A549 (cell line): ENCODE measurements at regions not wholly inside any gene's neighbourhood (a gene's known extent, or its start where the extent isn't known, plus 50 kb on each side); places are given as distances from the start of the nearest gene placed in this dataset.

Source experiments
- ATAC-seq, 2 experiments: fragments of 200-7000 bp in 1 of 2; fragments of >200 bp in 1 of 2; cut with Nextera tagmentation in 1 of 2; cut with Tn5 transposase in 1 of 2; 3 replicates each; pipeline versions ENCODE4 v1.8.0 to v1.9.1; 2018 to 2020; ENCODE audit warnings: mild to moderate bottlenecking in 1 of 2, moderate library complexity in 1 of 2
- CTCF ChIA-PET: fragments of 300-600 bp; sonication (Branson Sonifier 250); formaldehyde crosslinking; extraction: SDS; loops from one replicate; lab custom pipeline; 2021; ENCODE audit warnings: antibody characterized with exemption, inconsistent platforms; lab: Yijun Ruan, JAX
- POLR2A ChIA-PET: fragments of 350-600 bp; formaldehyde crosslinking; extraction: SDS; loops from one replicate; lab custom pipeline; 2021; ENCODE audit warnings: antibody characterized with exemption, inconsistent platforms; lab: Yijun Ruan, JAX
- DNase-seq, 2 experiments: peaks; one replicate each; pipeline versions ENCODE4 v3.0.0 to v3.0.0-alpha.2; 2011 to 2016; ENCODE audit warnings: low read depth in 1 of 2, low spot score in 1 of 2
- FAIRE-seq: peaks from 2 replicates; lab custom pipeline; 2011; peaks lifted over from hg19 to GRCh38; lab: Jason Lieb, UNC
- H3K27ac ChIP-seq, 2 experiments: fragments of >200 bp; sonication (Bioruptor Twin); formaldehyde crosslinking; 3 replicates each; pipeline ENCODE4 v1.5.1; 2016 to 2017
- H3K4me1 ChIP-seq: fragments of >200 bp; sonication (Bioruptor Twin); formaldehyde crosslinking; 3 replicates; pipeline ENCODE4 v1.6.1; 2016
- H3K4me2 ChIP-seq: fragments of >200 bp; sonication (Bioruptor Twin); formaldehyde crosslinking; 3 replicates; pipeline ENCODE4 v1.6.1; 2016
- H3K4me3 ChIP-seq: fragments of >200 bp; sonication (Bioruptor Twin); formaldehyde crosslinking; 3 replicates; pipeline ENCODE4 v1.5.1; 2016
- H3K9me3 ChIP-seq: fragments of >200 bp; sonication (Bioruptor Twin); formaldehyde crosslinking; 3 replicates; pipeline ENCODE4 v1.6.1; 2016
- CBX2 ChIP-seq: fragments of 200-600 bp; sonication (generic); IDR thresholded peaks from 2 replicates; pipeline ENCODE4 v1.6.1; 2016; ENCODE audit warnings: low read depth, mild to moderate bottlenecking, borderline replicate concordance
- CBX8 ChIP-seq: fragments of 200-600 bp; sonication (generic); IDR thresholded peaks from 2 replicates; pipeline ENCODE4 v1.6.1; 2016
- CEBPB ChIP-seq, 2 experiments: fragments of >200 bp in 1 of 2; sonication (Bioruptor Twin) in 1 of 2; formaldehyde crosslinking in 1 of 2; IDR thresholded peaks; 2 replicates each; pipeline ENCODE4 v1.6.1; 2012 to 2016
- EHF ChIP-seq: fragments of 250-450 bp; sonication (Bioruptor Pico); IDR thresholded peaks from 2 replicates; pipeline ENCODE4 v1.5.0; 2020; ENCODE audit warnings: mild to moderate bottlenecking
- ESRRA ChIP-seq: fragments of 150-350 bp; IDR thresholded peaks from 2 replicates; pipeline ENCODE4 v1.6.1; 2014; ENCODE audit warnings: mild to moderate bottlenecking, low read length, borderline replicate concordance
- FOSB ChIP-seq: fragments of 250-450 bp; sonication (Bioruptor Pico); IDR thresholded peaks from 2 replicates; pipeline ENCODE4 v1.5.0; 2020; ENCODE audit warnings: mild to moderate bottlenecking, moderate library complexity
- FOXS1 ChIP-seq: fragments of 250-450 bp; sonication (Bioruptor Pico); IDR thresholded peaks from 2 replicates; pipeline ENCODE4 v1.5.0; 2020; ENCODE audit warnings: mild to moderate bottlenecking, moderate library complexity
- GATA3 ChIP-seq: IDR thresholded peaks from 2 replicates; pipeline ENCODE4 v1.6.1; 2012; ENCODE audit warnings: borderline replicate concordance
- HOXB5 ChIP-seq: fragments of 250-450 bp; sonication (Bioruptor Pico); IDR thresholded peaks from 2 replicates; pipeline ENCODE4 v1.5.0; 2020; ENCODE audit warnings: mild to moderate bottlenecking, moderate library complexity
- JUN ChIP-seq, 2 experiments: fragments of >200 bp; sonication (Bioruptor Twin); formaldehyde crosslinking; IDR thresholded peaks; 2 replicates in 1 of 2; 3 replicates in 1 of 2; pipeline ENCODE4 v1.6.1; 2016 to 2017
- KDM5A ChIP-seq: fragments of 200-600 bp; sonication (generic); IDR thresholded peaks from 2 replicates; pipeline ENCODE4 v1.6.1; 2016; ENCODE audit warnings: antibody characterized with exemption, mild to moderate bottlenecking
- NPAS2 ChIP-seq: fragments of 250-450 bp; sonication (Bioruptor Pico); IDR thresholded peaks from 2 replicates; pipeline ENCODE4 v1.8.0; 2022; ENCODE audit warnings: mild to moderate bottlenecking, moderate library complexity, borderline replicate concordance
- PHF8 ChIP-seq: fragments of 200-600 bp; sonication (generic); IDR thresholded peaks from 2 replicates; pipeline ENCODE4 v1.6.1; 2016; ENCODE audit warnings: low read depth, mild to moderate bottlenecking, antibody characterized with exemption, moderate library complexity, borderline replicate concordance
- POLR2AphosphoS2 ChIP-seq: conservative IDR thresholded peaks from 2 replicates; pipeline ENCODE4 v1.6.1; 2012; ENCODE audit warnings: low read length, improper control_type of control experiment, inconsistent platforms
- ZFP36 ChIP-seq: fragments of 450-650 bp; IDR thresholded peaks from 2 replicates; pipeline ENCODE4 v1.6.1; 2014; ENCODE audit warnings: borderline replicate concordance; ENCODE audit not compliant: partially characterized antibody
- ZNF302 ChIP-seq: fragments of 250-450 bp; sonication (Bioruptor Pico); IDR thresholded peaks from 2 replicates; pipeline ENCODE4 v1.9.0; 2021; ENCODE audit warnings: inconsistent platforms, mild to moderate bottlenecking, moderate library complexity
- ZSCAN20 ChIP-seq: fragments of 250-450 bp; sonication (Bioruptor Pico); IDR thresholded peaks from 2 replicates; pipeline ENCODE4 v1.8.0; 2022; ENCODE audit warnings: mild to moderate bottlenecking, moderate library complexity
- WGBS: methylation state at CpG from one replicate; pipeline ENCODE4 v1.1.6; 2017; ENCODE audit errors: missing lambda C conversion rate; 5-methylcytosine and 5-hydroxymethylcytosine counted together
- TF ChIP-seq, protein P1 (sequence below): fragments of >200 bp; sonication (Bioruptor Twin); formaldehyde crosslinking; IDR thresholded peaks from 2 replicates; pipeline ENCODE4 v1.6.1; 2016
- TF ChIP-seq, protein P2 (sequence below): fragments of >200 bp; sonication (Bioruptor Twin); formaldehyde crosslinking; IDR thresholded peaks from 3 replicates; pipeline ENCODE4 v1.6.1; 2016
- TF ChIP-seq, protein P3 (sequence below): fragments of 250-450 bp; sonication (Bioruptor Pico); IDR thresholded peaks from 2 replicates; pipeline ENCODE4 v1.5.0; 2021; ENCODE audit warnings: mild to moderate bottlenecking, moderate library complexity, borderline replicate concordance
- TF ChIP-seq, protein P4 (sequence below): fragments of 250-450 bp; sonication (Bioruptor Pico); IDR thresholded peaks from 2 replicates; pipeline ENCODE4 v1.5.0; 2020; ENCODE audit warnings: low read depth, mild to moderate bottlenecking, moderate library complexity
- TF ChIP-seq, protein P5 (sequence below): IDR thresholded peaks from 2 replicates; pipeline ENCODE4 v1.6.1; 2012; ENCODE audit warnings: low read depth, borderline replicate concordance

DNA sequence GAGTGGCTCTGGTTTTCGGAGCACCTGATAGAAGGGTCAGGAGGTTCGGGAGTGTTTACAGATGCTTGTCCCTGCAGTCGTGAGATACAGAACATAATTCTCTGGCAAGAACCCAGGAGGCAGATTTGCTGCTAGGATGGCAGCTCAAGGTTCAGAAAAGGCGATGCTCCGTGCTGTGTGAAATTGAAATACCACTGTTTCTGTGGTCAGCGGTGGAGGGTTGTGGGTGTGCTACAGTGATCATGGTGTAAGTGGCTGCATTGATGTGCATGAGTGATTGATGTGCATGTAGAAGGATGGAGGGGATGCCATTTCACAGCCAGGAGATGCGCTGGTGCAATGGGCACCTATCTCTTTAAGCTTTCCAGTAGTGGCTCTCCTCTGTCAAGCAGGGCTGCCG is 322.1 kb downstream of the GALR1 start:
- Histone ChIP-seq H3K4me2 (no peak overlapping the region), H3K4me1 (no peaks in the 10 kb centered on the region), H3K4me3 (no peak overlapping the region), H3K9me3 (no peaks in the 10 kb centered on the region), H3K27ac (no peak overlapping the region)
- ChIA-PET POLR2A (no interaction called here), CTCF (no interaction called here)
- DNase-seq (no peak), ATAC-seq (no peak), FAIRE-seq (no peak)
- TF ChIP-seq ZFP36: no peak
- no peak for TF ChIP-seq NPAS2
- TF ChIP-seq ZSCAN20 (CRISPR knock-in tag): no peak
- TF ChIP-seq, protein P1, sequence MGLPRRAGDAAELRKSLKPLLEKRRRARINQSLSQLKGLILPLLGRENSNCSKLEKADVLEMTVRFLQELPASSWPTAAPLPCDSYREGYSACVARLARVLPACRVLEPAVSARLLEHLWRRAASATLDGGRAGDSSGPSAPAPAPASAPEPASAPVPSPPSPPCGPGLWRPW: no peak
- TF ChIP-seq CBX2: no peak
- TF ChIP-seq POLR2AphosphoS2: no peak
- TF ChIP-seq CBX8: no peak
- no peak for TF ChIP-seq GATA3
- TF ChIP-seq, protein P2, sequence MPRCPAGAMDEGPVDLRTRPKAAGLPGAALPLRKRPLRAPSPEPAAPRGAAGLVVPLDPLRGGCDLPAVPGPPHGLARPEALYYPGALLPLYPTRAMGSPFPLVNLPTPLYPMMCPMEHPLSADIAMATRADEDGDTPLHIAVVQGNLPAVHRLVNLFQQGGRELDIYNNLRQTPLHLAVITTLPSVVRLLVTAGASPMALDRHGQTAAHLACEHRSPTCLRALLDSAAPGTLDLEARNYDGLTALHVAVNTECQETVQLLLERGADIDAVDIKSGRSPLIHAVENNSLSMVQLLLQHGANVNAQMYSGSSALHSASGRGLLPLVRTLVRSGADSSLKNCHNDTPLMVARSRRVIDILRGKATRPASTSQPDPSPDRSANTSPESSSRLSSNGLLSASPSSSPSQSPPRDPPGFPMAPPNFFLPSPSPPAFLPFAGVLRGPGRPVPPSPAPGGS: no peak
- WGBS: 27% methylated on average over 7 of the region's 8 CpGs

DNA sequence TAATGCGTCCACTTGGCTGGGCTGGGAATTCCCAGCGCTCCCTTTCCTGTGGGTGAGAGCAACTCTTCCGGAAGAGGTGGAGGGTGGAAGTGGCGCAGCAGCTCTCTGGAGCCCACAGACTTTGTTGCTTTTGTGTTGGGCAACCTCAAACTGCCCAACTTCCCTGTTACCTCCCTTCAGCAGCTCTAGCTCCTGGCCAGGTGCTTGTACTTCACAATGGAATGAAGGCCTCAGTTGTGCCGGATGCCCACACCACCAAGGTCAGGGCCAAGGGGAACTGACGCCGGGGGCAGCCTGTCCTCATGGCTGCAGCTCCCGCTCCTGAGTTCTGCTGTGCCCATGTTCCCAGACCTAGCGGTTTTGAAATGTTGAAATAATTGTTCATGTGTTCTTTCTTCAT is 322.9 kb downstream of the GALR1 start:
- ATAC-seq: no peak
- ChIA-PET CTCF (interaction anchor here (0.7 kb wide), 1 partner anchor 63 kb away, joined by 3 read pairs; no protein-coding TSS in a partner anchor), POLR2A (no interaction called here)
- TF ChIP-seq FOXS1 (CRISPR knock-in tag): no peak
- Histone ChIP-seq H3K4me2 (no peak overlapping the region), H3K9me3 (no peaks in the 10 kb centered on the region), H3K4me3 (no peak overlapping the region), H3K27ac (no peak overlapping the region), H3K4me1 (no peaks in the 10 kb centered on the region)
- FAIRE-seq: no peak
- no peak for DNase-seq
- 4% methylated on average over 8 of the region's 9 CpGs for WGBS

DNA sequence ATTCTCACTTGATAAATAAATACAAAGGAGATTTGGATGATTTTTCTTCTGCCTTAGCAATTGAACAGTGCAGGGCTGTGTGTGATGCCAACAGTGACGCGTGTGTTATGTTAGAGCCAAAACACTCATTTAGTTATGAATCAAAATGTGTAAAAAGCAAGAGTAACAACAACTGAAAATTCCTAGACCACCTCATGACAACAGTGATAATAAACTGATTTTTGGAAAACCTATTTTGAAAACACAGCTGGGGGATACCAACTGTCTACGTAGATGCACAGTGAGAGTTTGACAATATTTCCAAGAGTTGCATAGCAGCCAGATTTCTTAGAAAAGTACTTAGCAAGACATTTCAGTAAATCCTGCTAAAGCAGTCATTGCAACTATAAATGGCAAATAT is 323.9 kb downstream of the GALR1 start:
- no peaks in the 10 kb centered on the region for H3K9me3 ChIP-seq
- ChIA-PET POLR2A (no interaction called here), CTCF (no interaction called here)
- H3K4me1 ChIP-seq: no peaks in the 10 kb centered on the region
- H3K4me3 ChIP-seq: no peak overlapping the region
- no peak for ATAC-seq
- H3K27ac ChIP-seq: no peak overlapping the region
- TF ChIP-seq, protein P3, sequence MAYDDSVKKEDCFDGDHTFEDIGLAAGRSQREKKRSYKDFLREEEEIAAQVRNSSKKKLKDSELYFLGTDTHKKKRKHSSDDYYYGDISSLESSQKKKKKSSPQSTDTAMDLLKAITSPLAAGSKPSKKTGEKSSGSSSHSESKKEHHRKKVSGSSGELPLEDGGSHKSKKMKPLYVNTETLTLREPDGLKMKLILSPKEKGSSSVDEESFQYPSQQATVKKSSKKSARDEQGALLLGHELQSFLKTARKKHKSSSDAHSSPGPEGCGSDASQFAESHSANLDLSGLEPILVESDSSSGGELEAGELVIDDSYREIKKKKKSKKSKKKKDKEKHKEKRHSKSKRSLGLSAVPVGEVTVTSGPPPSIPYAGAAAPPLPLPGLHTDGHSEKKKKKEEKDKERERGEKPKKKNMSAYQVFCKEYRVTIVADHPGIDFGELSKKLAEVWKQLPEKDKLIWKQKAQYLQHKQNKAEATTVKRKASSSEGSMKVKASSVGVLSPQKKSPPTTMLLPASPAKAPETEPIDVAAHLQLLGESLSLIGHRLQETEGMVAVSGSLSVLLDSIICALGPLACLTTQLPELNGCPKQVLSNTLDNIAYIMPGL: no peak
- TF ChIP-seq ZNF302 (CRISPR knock-in tag) (no peak), EHF (CRISPR knock-in tag) (no peak), PHF8 (no peak)
- WGBS: 68% methylated on average over 3 of the region's 3 CpGs
- DNase-seq: no peak
- no peak for FAIRE-seq
- no peak overlapping the region for H3K4me2 ChIP-seq

DNA sequence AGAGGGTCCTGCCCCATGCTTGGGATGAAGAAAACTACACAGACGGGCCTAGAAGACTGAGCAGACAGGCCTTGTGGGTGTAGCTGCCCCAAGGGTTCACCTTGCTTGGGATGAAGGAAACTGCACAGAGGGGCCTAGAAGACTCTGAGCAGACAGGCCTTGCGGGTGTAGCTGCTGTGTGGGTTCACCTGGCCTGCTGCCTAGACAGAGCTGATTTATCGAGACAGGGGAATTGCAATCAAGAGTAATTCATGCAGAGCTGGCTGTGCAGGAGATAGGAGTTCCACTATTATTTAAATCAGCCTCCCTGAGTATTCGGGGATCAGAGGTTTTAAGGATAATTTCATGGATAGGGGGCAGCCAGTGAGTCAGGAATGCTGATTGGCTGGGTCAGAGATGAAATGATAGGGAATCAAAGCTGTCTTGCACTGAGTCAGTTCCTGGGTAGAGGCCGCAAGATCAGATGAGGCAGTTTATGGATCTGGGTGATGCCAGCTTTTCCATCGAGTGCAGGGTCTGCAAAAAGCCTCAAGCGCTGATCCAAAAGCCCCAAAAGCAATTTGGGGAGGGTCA is 341.4 kb downstream of the GALR1 start:
- Histone ChIP-seq H3K4me3 (no peak overlapping the region), H3K9me3 (no peaks in the 10 kb centered on the region), H3K4me2 (no peak overlapping the region), H3K4me1 (no peaks in the 10 kb centered on the region), H3K27ac (no peak overlapping the region)
- 23% methylated on average over 5 of the region's 7 CpGs for WGBS
- DNase-seq: no peak
- ChIA-PET CTCF (no interaction called here), POLR2A (no interaction called here)
- no peak for FAIRE-seq
- ATAC-seq: no peak
- TF ChIP-seq ZFP36 (no peak), CEBPB (IDR thresholded peaks at IDR 0.05) (no peak), ESRRA (no peak), ZSCAN20 (CRISPR knock-in tag) (no peak), JUN (IDR thresholded peaks at IDR 0.05) (no peak), KDM5A (no peak), FOSB (CRISPR knock-in tag) (no peak), PHF8 (no peak), HOXB5 (CRISPR knock-in tag) (no peak)
- TF ChIP-seq, protein P3: no peak
- TF ChIP-seq, protein P2: no peak
- TF ChIP-seq, protein P4, sequence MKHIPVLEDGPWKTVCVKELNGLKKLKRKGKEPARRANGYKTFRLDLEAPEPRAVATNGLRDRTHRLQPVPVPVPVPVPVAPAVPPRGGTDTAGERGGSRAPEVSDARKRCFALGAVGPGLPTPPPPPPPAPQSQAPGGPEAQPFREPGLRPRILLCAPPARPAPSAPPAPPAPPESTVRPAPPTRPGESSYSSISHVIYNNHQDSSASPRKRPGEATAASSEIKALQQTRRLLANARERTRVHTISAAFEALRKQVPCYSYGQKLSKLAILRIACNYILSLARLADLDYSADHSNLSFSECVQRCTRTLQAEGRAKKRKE (CRISPR knock-in tag): no peak
- TF ChIP-seq, protein P5, sequence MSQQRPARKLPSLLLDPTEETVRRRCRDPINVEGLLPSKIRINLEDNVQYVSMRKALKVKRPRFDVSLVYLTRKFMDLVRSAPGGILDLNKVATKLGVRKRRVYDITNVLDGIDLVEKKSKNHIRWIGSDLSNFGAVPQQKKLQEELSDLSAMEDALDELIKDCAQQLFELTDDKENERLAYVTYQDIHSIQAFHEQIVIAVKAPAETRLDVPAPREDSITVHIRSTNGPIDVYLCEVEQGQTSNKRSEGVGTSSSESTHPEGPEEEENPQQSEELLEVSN: no peak
